ENCODE measurements at regions not wholly inside any gene's neighbourhood (a gene's known extent, or its start where the extent isn't known, plus 50 kb on each side); places are given as distances from the start of the nearest gene placed in this dataset.

DNA sequence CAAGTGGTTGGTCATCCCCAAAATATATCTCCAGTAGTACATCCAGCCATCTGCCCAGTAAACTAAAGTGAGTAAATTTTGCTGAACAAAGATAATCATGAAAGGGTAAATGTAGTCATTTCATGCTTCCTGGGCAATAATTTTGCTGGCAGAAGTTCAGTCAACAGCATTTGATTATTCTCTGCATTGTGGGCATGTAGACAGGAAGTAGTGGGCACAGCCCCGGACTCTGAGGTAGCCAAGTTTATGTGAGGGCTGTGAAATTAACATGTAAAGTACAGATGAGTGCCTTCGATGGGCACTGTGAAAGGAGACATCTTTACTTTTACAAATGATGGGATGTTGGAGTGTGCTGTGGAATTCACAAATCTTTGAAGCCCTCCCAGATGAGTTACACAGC lies 312.2 kb upstream of the MTNR1B start:
- TF ChIP-seq TCF7L2 (IDR thresholded peaks at IDR 0.05; ENCODE audit: low read depth, low read length) = no peak
- TF ChIP-seq SIN3A (IDR thresholded peaks at IDR 0.05; ENCODE audit: borderline replicate concordance, insufficient read depth, low read depth, low read length) = no peak
- TF ChIP-seq, protein P1, sequence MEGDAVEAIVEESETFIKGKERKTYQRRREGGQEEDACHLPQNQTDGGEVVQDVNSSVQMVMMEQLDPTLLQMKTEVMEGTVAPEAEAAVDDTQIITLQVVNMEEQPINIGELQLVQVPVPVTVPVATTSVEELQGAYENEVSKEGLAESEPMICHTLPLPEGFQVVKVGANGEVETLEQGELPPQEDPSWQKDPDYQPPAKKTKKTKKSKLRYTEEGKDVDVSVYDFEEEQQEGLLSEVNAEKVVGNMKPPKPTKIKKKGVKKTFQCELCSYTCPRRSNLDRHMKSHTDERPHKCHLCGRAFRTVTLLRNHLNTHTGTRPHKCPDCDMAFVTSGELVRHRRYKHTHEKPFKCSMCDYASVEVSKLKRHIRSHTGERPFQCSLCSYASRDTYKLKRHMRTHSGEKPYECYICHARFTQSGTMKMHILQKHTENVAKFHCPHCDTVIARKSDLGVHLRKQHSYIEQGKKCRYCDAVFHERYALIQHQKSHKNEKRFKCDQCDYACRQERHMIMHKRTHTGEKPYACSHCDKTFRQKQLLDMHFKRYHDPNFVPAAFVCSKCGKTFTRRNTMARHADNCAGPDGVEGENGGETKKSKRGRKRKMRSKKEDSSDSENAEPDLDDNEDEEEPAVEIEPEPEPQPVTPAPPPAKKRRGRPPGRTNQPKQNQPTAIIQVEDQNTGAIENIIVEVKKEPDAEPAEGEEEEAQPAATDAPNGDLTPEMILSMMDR (IDR thresholded peaks at IDR 0.05) = no peak
- TF ChIP-seq POLR2AphosphoS5 (IDR thresholded peaks at IDR 0.05; ENCODE audit: low read depth, low read length) = no peak

Data from Panc1 (cell line).